ENCODE measurements at regions not wholly inside any gene's neighbourhood (a gene's known extent, or its start where the extent isn't known, plus 50 kb on each side); places are given as distances from the start of the nearest gene placed in this dataset.

- no peaks in the 10 kb centered on the region for H3K27me3 ChIP-seq (ENCODE audit: control insufficient read depth, insufficient read depth, low read length)
- H3K36me3 ChIP-seq (ENCODE audit: control insufficient read depth, insufficient read depth, low read length): no peaks in the 10 kb centered on the region
- no TSS peak for BruUV-seq (replicated peaks)
- H3K4me1 ChIP-seq (ENCODE audit: control insufficient read depth, insufficient read depth, low read length): no peaks in the 10 kb centered on the region
- no peak overlapping the region for H3K4me3 ChIP-seq (ENCODE audit: low read depth in 2 of 2, low read length in 2 of 2)
- in situ Hi-C loops (cut with HindIII; ENCODE audit: low pct_unique_long_range_greater_than_20kb, low sequenced_read_pairs): no loop called here
- no peak overlapping the region for H3K27ac ChIP-seq (ENCODE audit: low read length)
- no peaks in the 10 kb centered on the region for H3K9me3 ChIP-seq (ENCODE audit: control insufficient read depth, insufficient read depth, low read depth, low read length)
- no peak for TF ChIP-seq REST (IDR thresholded peaks at IDR 0.05; ENCODE audit: insufficient read depth in 1 of 2, low read depth in 2 of 2, low read length in 1 of 2)
- no peak for TF ChIP-seq CTCF (IDR thresholded peaks at IDR 0.05)
- TF ChIP-seq TCF7L2 (IDR thresholded peaks at IDR 0.05; ENCODE audit: low read depth, low read length): no peak
- no peak for TF ChIP-seq POLR2AphosphoS5 (IDR thresholded peaks at IDR 0.05; ENCODE audit: low read depth, low read length)
- no peak for TF ChIP-seq SIN3A (IDR thresholded peaks at IDR 0.05; ENCODE audit: borderline replicate concordance, insufficient read depth, low read depth, low read length)
- POLR2A ChIA-PET: no interaction called here
- no peak for DNase-seq (ENCODE audit: low read depth, low spot score)
- intact Hi-C loops (cut with micrococcal nuclease; ENCODE audit: unreplicated experiment): loop anchor here (10.0 kb wide), 1 partner anchor 875 kb away; no protein-coding TSS in a partner anchor
- ATAC-seq: no peak
- CTCF ChIA-PET: no interaction called here
Observed at GRCh38 chr13:76029706-76030105, 393.6 kb downstream of the LMO7 start.

GRCh38 chr13:76029088-76029487 lies 393.0 kb downstream of the LMO7 start:
- Histone ChIP-seq H3K4me3 (ENCODE audit: low read depth in 2 of 2, low read length in 2 of 2) (no peak overlapping the region), H3K27me3 (ENCODE audit: control insufficient read depth, insufficient read depth, low read length) (no peaks in the 10 kb centered on the region), H3K9me3 (ENCODE audit: control insufficient read depth, insufficient read depth, low read depth, low read length) (no peaks in the 10 kb centered on the region), H3K27ac (ENCODE audit: low read length) (no peak overlapping the region), H3K36me3 (ENCODE audit: control insufficient read depth, insufficient read depth, low read length) (no peaks in the 10 kb centered on the region), H3K4me1 (ENCODE audit: control insufficient read depth, insufficient read depth, low read length) (no peaks in the 10 kb centered on the region)
- TF ChIP-seq CTCF (IDR thresholded peaks at IDR 0.05) (no peak), POLR2AphosphoS5 (IDR thresholded peaks at IDR 0.05; ENCODE audit: low read depth, low read length) (no peak), TCF7L2 (IDR thresholded peaks at IDR 0.05; ENCODE audit: low read depth, low read length) (no peak), SIN3A (IDR thresholded peaks at IDR 0.05; ENCODE audit: borderline replicate concordance, insufficient read depth, low read depth, low read length) (no peak), REST (IDR thresholded peaks at IDR 0.05; ENCODE audit: insufficient read depth in 1 of 2, low read depth in 2 of 2, low read length in 1 of 2) (no peak)
- in situ Hi-C loops (cut with HindIII; ENCODE audit: low pct_unique_long_range_greater_than_20kb, low sequenced_read_pairs): no loop called here
- CTCF ChIA-PET: no interaction called here
- no peak for DNase-seq (ENCODE audit: low read depth, low spot score)
- BruUV-seq (replicated peaks): no TSS peak
- no peak for ATAC-seq
- intact Hi-C loops (cut with micrococcal nuclease; ENCODE audit: unreplicated experiment): loop anchor here (10.0 kb wide), 1 partner anchor 876 kb away; no protein-coding TSS in a partner anchor
- POLR2A ChIA-PET: no interaction called here

Data from Panc1 (cell line).